Islet of Langerhans (tissue), 1 donor: ENCODE measurements at regions not wholly inside any gene's neighbourhood (a gene's known extent, or its start where the extent isn't known, plus 50 kb on each side); places are given as distances from the start of the nearest gene placed in this dataset.
A peak's percentile ranks its signal among the peaks of the same experiment; 100 is the strongest.

Experiments used
- FAIRE-seq: peaks from one replicate; lab custom pipeline; 2011; peaks lifted over from hg19 to GRCh38; lab: Jason Lieb, UNC

GRCh38 chr3:76010252-76010651 is 224.9 kb upstream of the ZNF717 start:
- FAIRE-seq, result no peak

GRCh38 chr3:76011121-76011520 is 225.8 kb upstream of the ZNF717 start:
- no peak for FAIRE-seq

GRCh38 chr3:76015496-76015895 is 230.1 kb upstream of the ZNF717 start:
- FAIRE-seq, result no peak

GRCh38 chr3:76016111-76016510 is 230.8 kb upstream of the ZNF717 start:
- FAIRE-seq, result no peak

GRCh38 chr3:76016769-76017439 is 231.6 kb upstream of the ZNF717 start:
- no peak for FAIRE-seq

- no peak for FAIRE-seq
These were observed 236.0 kb upstream of the ZNF717 start for GRCh38 chr3:76021376-76021775.

GRCh38 chr3:76024640-76025039 is 239.3 kb upstream of the ZNF717 start:
- FAIRE-seq, result peak; percentile 95

- no peak for FAIRE-seq
These were observed 240.2 kb upstream of the ZNF717 start for GRCh38 chr3:76025561-76025960.

GRCh38 chr3:76026379-76026778 is 241.0 kb upstream of the ZNF717 start:
- FAIRE-seq, result no peak

GRCh38 chr3:76028774-76029173 is 243.4 kb upstream of the ZNF717 start:
- FAIRE-seq, result no peak

GRCh38 chr3:76034649-76035048 is 249.3 kb upstream of the ZNF717 start:
- no peak for FAIRE-seq

GRCh38 chr3:76035117-76035516 is 249.8 kb upstream of the ZNF717 start:
- no peak for FAIRE-seq

GRCh38 chr3:76038949-76039348 is 253.6 kb upstream of the ZNF717 start:
- no peak for FAIRE-seq

GRCh38 chr3:76039431-76039830 is 254.1 kb upstream of the ZNF717 start:
- FAIRE-seq, result no peak

- FAIRE-seq, result no peak
These were observed 255.6 kb upstream of the ZNF717 start for GRCh38 chr3:76040946-76041345.

- FAIRE-seq, result no peak
These were observed 258.4 kb upstream of the ZNF717 start for GRCh38 chr3:76043746-76044145.

- no peak for FAIRE-seq
These were observed 259.6 kb upstream of the ZNF717 start for GRCh38 chr3:76044601-76045600.

GRCh38 chr3:76047368-76047767 is 262.0 kb upstream of the ZNF717 start:
- no peak for FAIRE-seq

- FAIRE-seq, result no peak
These were observed 264.4 kb upstream of the ZNF717 start for GRCh38 chr3:76049776-76050175.

- no peak for FAIRE-seq
These were observed 265.8 kb upstream of the ZNF717 start for GRCh38 chr3:76051145-76051544.

GRCh38 chr3:76054404-76054803 is 269.1 kb upstream of the ZNF717 start:
- no peak for FAIRE-seq

- FAIRE-seq, result no peak
These were observed 276.3 kb upstream of the ZNF717 start for GRCh38 chr3:76061654-76062053.

- FAIRE-seq, result no peak
These were observed 277.7 kb upstream of the ZNF717 start for GRCh38 chr3:76063019-76063418.

GRCh38 chr3:76063811-76064210 is 278.5 kb upstream of the ZNF717 start:
- no peak for FAIRE-seq
